H1 (cell line): ENCODE measurements at regions not wholly inside any gene's neighbourhood (a gene's known extent, or its start where the extent isn't known, plus 50 kb on each side); places are given as distances from the start of the nearest gene placed in this dataset.

Experiments
- CTCF ChIA-PET: fragments of 300-600 bp; sonication (Branson Sonifier 250); formaldehyde crosslinking; loops from one replicate; lab custom pipeline; 2021; ENCODE audit not compliant: partially characterized antibody; lab: Charles Lee
- POLR2A ChIA-PET: fragments of 300-600 bp; sonication (Branson Sonifier 250); formaldehyde crosslinking; loops from one replicate; lab custom pipeline; 2021; ENCODE audit warnings: inconsistent platforms; ENCODE audit not compliant: partially characterized antibody; lab: Charles Lee
- DNase-seq, 2 experiments: peaks; one replicate each; pipeline versions ENCODE4 v3.0.0 to v3.0.0-alpha.2; 2010 to 2022; ENCODE audit warnings: low spot score in 2 of 2, low read depth in 1 of 2, mixed read lengths in 1 of 2
- FAIRE-seq: peaks from 2 replicates; lab custom pipeline; 2011; peaks lifted over from hg19 to GRCh38; lab: Jason Lieb, UNC
- H2AFZ ChIP-seq: 2 replicates; pipeline ENCODE4 v1.8.1; 2012; ENCODE audit warnings: low read length, inconsistent platforms
- H2AK5ac ChIP-seq: 2 replicates; pipeline ENCODE4 v1.6.1; 2013; ENCODE audit warnings: low read depth, low read length
- H2BK120ac ChIP-seq: replicated peaks from 2 replicates; pipeline ENCODE3; 2013; ENCODE audit warnings: low read depth, low read length, inconsistent platforms
- H2BK12ac ChIP-seq: 2 replicates; pipeline ENCODE4 v1.6.1; 2013; ENCODE audit warnings: low read depth, low read length
- H2BK15ac ChIP-seq: 2 replicates; pipeline ENCODE4 v1.6.1; 2013; ENCODE audit warnings: low read length
- H2BK20ac ChIP-seq: 2 replicates; pipeline ENCODE4 v1.6.1; 2013; ENCODE audit warnings: low read length
- H2BK5ac ChIP-seq: 2 replicates; pipeline ENCODE4 v1.6.1; 2013; ENCODE audit warnings: low read depth, low read length
- H3K14ac ChIP-seq: 2 replicates; pipeline ENCODE4 v1.6.1; 2013; ENCODE audit warnings: inconsistent platforms; ENCODE audit not compliant: insufficient read length
- H3K18ac ChIP-seq: 2 replicates; pipeline ENCODE4 v1.6.1; 2013; ENCODE audit warnings: low read length; ENCODE audit errors: extremely low read depth
- H3K23ac ChIP-seq: 2 replicates; pipeline ENCODE4 v1.6.1; 2013; ENCODE audit warnings: inconsistent platforms; ENCODE audit not compliant: insufficient read length
- H3K23me2 ChIP-seq: 2 replicates; pipeline ENCODE4 v1.6.1; 2013; ENCODE audit warnings: low read depth, low read length
- H3K27ac ChIP-seq: 2 replicates; pipeline ENCODE4 v1.6.1; 2011; ENCODE audit warnings: low read depth, low read length, inconsistent platforms
- H3K27me3 ChIP-seq, 4 experiments: replicated peaks in 1 of 4; 1 replicate in 1 of 4; 2 replicates in 3 of 4; pipeline versions ENCODE4 v1.6.1 to v1.8.1; 2011 to 2013; ENCODE audit warnings: low read length in 3 of 4, mild to moderate bottlenecking in 3 of 4, inconsistent platforms in 2 of 4, mixed read lengths in 2 of 4, moderate library complexity in 1 of 4; ENCODE audit not compliant: control insufficient read depth in 3 of 4, insufficient read depth in 3 of 4; ENCODE audit errors: extremely low read depth in 1 of 4
- H3K36me3 ChIP-seq, 4 experiments: 2 replicates each; pipeline versions ENCODE4 v1.6.1 to v1.8.1; 2011 to 2013; ENCODE audit warnings: mild to moderate bottlenecking in 4 of 4, low read length in 3 of 4, moderate library complexity in 2 of 4, control low read depth in 1 of 4, inconsistent platforms in 1 of 4; ENCODE audit not compliant: insufficient read depth in 4 of 4, control insufficient read depth in 2 of 4
- H3K4ac ChIP-seq: replicated peaks from 2 replicates; pipeline ENCODE3; 2013; ENCODE audit warnings: low read length, low read depth, mixed read lengths, inconsistent platforms; ENCODE audit not compliant: insufficient read length
- H3K4me1 ChIP-seq, 4 experiments: replicated peaks in 1 of 4; 1 replicate in 1 of 4; 2 replicates in 3 of 4; pipeline versions ENCODE4 v1.6.1 to v1.8.1; 2011 to 2013; ENCODE audit warnings: low read length in 3 of 4, inconsistent platforms in 2 of 4, mixed read lengths in 1 of 4; ENCODE audit not compliant: insufficient read depth in 4 of 4, control insufficient read depth in 3 of 4
- H3K4me2 ChIP-seq, 2 experiments: 2 replicates each; pipeline versions ENCODE4 v1.6.1 to v1.8.1; 2011 to 2013; ENCODE audit warnings: low read depth in 2 of 2, low read length in 2 of 2, control low read depth in 1 of 2, inconsistent platforms in 1 of 2, mild to moderate bottlenecking in 1 of 2; ENCODE audit not compliant: insufficient read depth in 1 of 2
- H3K4me3 ChIP-seq, 4 experiments: fragments of 200-600, 300-600 bp in 1 of 4; sonication (generic), shearing (Covaris generic), sonication (Bioruptor Twin) in 1 of 4; 2 replicates each; pipeline versions ENCODE4 v1.5.1 to v1.8.1; 2011 to 2016; ENCODE audit warnings: low read length in 4 of 4, low read depth in 3 of 4, control low read depth in 2 of 4, inconsistent platforms in 2 of 4, mild to moderate bottlenecking in 2 of 4, mixed read lengths in 1 of 4, moderate library complexity in 1 of 4; ENCODE audit not compliant: insufficient read depth in 2 of 4; ENCODE audit errors: extremely low read depth in 1 of 4
- H3K56ac ChIP-seq: replicated peaks from 2 replicates; pipeline ENCODE3; 2013; ENCODE audit warnings: low read depth, mild to moderate bottlenecking, mixed read lengths, low read length, inconsistent platforms; ENCODE audit not compliant: insufficient read length
- H3K79me1 ChIP-seq: 2 replicates; pipeline ENCODE4 v1.6.1; 2013; ENCODE audit warnings: low read depth, low read length, control low read depth
- H3K79me2 ChIP-seq, 2 experiments: 2 replicates each; pipeline versions ENCODE4 v1.6.1 to v1.8.1; 2012 to 2013; ENCODE audit warnings: low read length in 2 of 2, mild to moderate bottlenecking in 2 of 2, inconsistent platforms in 1 of 2; ENCODE audit not compliant: insufficient read depth in 2 of 2, control insufficient read depth in 1 of 2
- H3K9ac ChIP-seq, 4 experiments: replicated peaks in 1 of 4; 1 replicate in 1 of 4; 2 replicates in 3 of 4; pipeline versions ENCODE4 v1.6.1 to v1.8.1; 2011 to 2013; ENCODE audit warnings: low read depth in 3 of 4, low read length in 3 of 4, control low read depth in 2 of 4, mild to moderate bottlenecking in 2 of 4, moderate library complexity in 2 of 4, inconsistent platforms in 1 of 4; ENCODE audit errors: extremely low read depth in 1 of 4
- H3K9me3 ChIP-seq, 2 experiments: 2 replicates each; pipeline versions ENCODE4 v1.6.1 to v1.8.1; 2012 to 2013; ENCODE audit warnings: mild to moderate bottlenecking in 2 of 2, moderate library complexity in 2 of 2, control low read depth in 1 of 2, inconsistent platforms in 1 of 2, low read depth in 1 of 2, low read length in 1 of 2, mixed read lengths in 1 of 2; ENCODE audit not compliant: insufficient read depth in 2 of 2
- H4K20me1 ChIP-seq, 2 experiments: replicated peaks in 1 of 2; 2 replicates each; pipeline versions ENCODE3 to v1.8.1; 2011 to 2013; ENCODE audit warnings: inconsistent platforms in 2 of 2, low read length in 2 of 2, mild to moderate bottlenecking in 1 of 2; ENCODE audit not compliant: insufficient read depth in 2 of 2, control insufficient read depth in 1 of 2
- H4K5ac ChIP-seq: 2 replicates; pipeline ENCODE4 v1.6.1; 2013; ENCODE audit warnings: low read length, low read depth, mixed read lengths, inconsistent platforms; ENCODE audit not compliant: insufficient read length
- H4K8ac ChIP-seq: 2 replicates; pipeline ENCODE4 v1.8.0; 2013; ENCODE audit warnings: mild to moderate bottlenecking, moderate library complexity, low read length, inconsistent platforms; ENCODE audit not compliant: insufficient read depth; ENCODE audit errors: extremely low read depth
- H4K91ac ChIP-seq: replicated peaks from 2 replicates; pipeline ENCODE3; 2013; ENCODE audit warnings: low read length, mixed read lengths, inconsistent platforms; ENCODE audit not compliant: insufficient read length
- BACH1 ChIP-seq: IDR thresholded peaks from 2 replicates; pipeline ENCODE4 v1.6.1; 2012; ENCODE audit warnings: low read length, improper control_type of control experiment
- CBX8 ChIP-seq: fragments of 300-800, 300-1000 bp; sonication (generic); IDR thresholded peaks from 2 replicates; pipeline ENCODE4 v1.7.1; 2016; ENCODE audit warnings: low read depth, low read length, borderline replicate concordance
- CHD2 ChIP-seq: IDR thresholded peaks from 2 replicates; pipeline ENCODE4 v1.6.1; 2012; ENCODE audit warnings: low read length, improper control_type of control experiment
- CTBP2 ChIP-seq: IDR thresholded peaks from 2 replicates; pipeline ENCODE4 v1.7.0; 2011; ENCODE audit warnings: borderline replicate concordance, mild to moderate bottlenecking, moderate library complexity, mixed read lengths, low read length; ENCODE audit not compliant: insufficient read depth, insufficient read length
- E2F6 ChIP-seq: IDR thresholded peaks from 2 replicates; pipeline ENCODE4 v1.6.1; 2012; ENCODE audit warnings: inconsistent platforms
- EGR1 ChIP-seq: IDR thresholded peaks from 2 replicates; pipeline ENCODE4 v1.6.1; 2011; ENCODE audit warnings: low read depth, low read length, borderline replicate concordance
- GABPA ChIP-seq: IDR thresholded peaks from 2 replicates; pipeline ENCODE4 v1.6.1; 2011; ENCODE audit warnings: mild to moderate bottlenecking, low read length, moderate library complexity, borderline replicate concordance; ENCODE audit not compliant: insufficient read depth
- JUND ChIP-seq: IDR thresholded peaks from 2 replicates; pipeline ENCODE4 v1.6.1; 2011; ENCODE audit warnings: mild to moderate bottlenecking, improper control_type of control experiment, low read length
- KDM5A ChIP-seq: fragments of 200-600 bp; IDR thresholded peaks from 2 replicates; pipeline ENCODE4 v1.7.1; 2012; ENCODE audit warnings: mild to moderate bottlenecking, low read length, inconsistent platforms, mixed read lengths
- MAX ChIP-seq: IDR thresholded peaks from 2 replicates; pipeline ENCODE4 v1.6.1; 2012; ENCODE audit warnings: inconsistent platforms
- NRF1 ChIP-seq: IDR thresholded peaks from 2 replicates; pipeline ENCODE4 v1.6.1; 2011; ENCODE audit warnings: mild to moderate bottlenecking, low read depth, low read length, improper control_type of control experiment
- RBBP5 ChIP-seq: IDR thresholded peaks from 2 replicates; pipeline ENCODE4 v1.7.1; 2012; ENCODE audit warnings: low read depth, mild to moderate bottlenecking, inconsistent platforms, low read length, moderate library complexity, borderline replicate concordance
- RFX5 ChIP-seq: IDR thresholded peaks from 2 replicates; pipeline ENCODE4 v1.6.1; 2011; ENCODE audit warnings: low read depth, low read length, improper control_type of control experiment, borderline replicate concordance
- WGBS, 2 experiments: shearing (Covaris generic) in 1 of 2; methylation state at CpG; one replicate each; pipeline versions ENCODE4 v1.1.6 to v1.1.7; 2013 to 2015; ENCODE audit warnings: low lambda C conversion rate in 2 of 2, mixed read lengths in 2 of 2, inconsistent platforms in 1 of 2, low coverage in 1 of 2, missing lambda C conversion rate in 1 of 2; ENCODE audit not compliant: insufficient replicate concordance in 2 of 2, insufficient coverage in 1 of 2, insufficient read length in 1 of 2; ENCODE audit errors: extremely low coverage in 1 of 2, missing lambda C conversion rate in 1 of 2; 5-methylcytosine and 5-hydroxymethylcytosine counted together

- H3K23me2 ChIP-seq, result no peaks in the 10 kb centered on the region
- DNase-seq, result no peak
- no peak for TF ChIP-seq BACH1
- no peak for TF ChIP-seq GABPA
- TF ChIP-seq MAX, result no peak
- no peak for TF ChIP-seq JUND
- no peak for TF ChIP-seq RBBP5
- TF ChIP-seq RFX5, result no peak
- no peak for TF ChIP-seq EGR1
- no peak for TF ChIP-seq CHD2
- no peak for TF ChIP-seq CBX8
- no peak for TF ChIP-seq NRF1
- no peak for TF ChIP-seq E2F6
- no peak for TF ChIP-seq CTBP2
- no peak for TF ChIP-seq KDM5A
Observed at GRCh38 chr3:194779729-194780224, 94.1 kb downstream of the FAM43A start.

More at GRCh38 chr3:194779729-194780224, 94.1 kb downstream of the FAM43A start:
- no peak overlapping the region for H3K9ac ChIP-seq
- FAIRE-seq, result no peak
- no peaks in the 10 kb centered on the region for H3K79me2 ChIP-seq
- no peak overlapping the region for H3K56ac ChIP-seq
- no peak overlapping the region for H3K14ac ChIP-seq
- POLR2A ChIA-PET, result interaction anchor here (1.1 kb wide), 1 partner anchor 266 kb away, joined by 3 read pairs; no protein-coding TSS in a partner anchor
- no peak overlapping the region for H4K8ac ChIP-seq
- H3K4ac ChIP-seq, result no peak overlapping the region
- H3K27me3 ChIP-seq, result no peaks in the 10 kb centered on the region; a peak in 1 of 7 replicates
- H3K4me2 ChIP-seq, result no peak overlapping the region
- no peak overlapping the region for H3K4me3 ChIP-seq
- no peak overlapping the region for H2AK5ac ChIP-seq
- H3K4me1 ChIP-seq, result peaks cover 0 to 6% (median 2%) of the 10 kb centered on the region in 4 experiments; a peak in 2 of 7 replicates
- CTCF ChIA-PET, result interaction anchor here (0.7 to 1.5 kb wide), 3 partner anchors 22 to 1098 kb away, joined by 3 to 4 read pairs (median 3); no protein-coding TSS in a partner anchor
- H3K36me3 ChIP-seq, result no peaks in the 10 kb centered on the region
- no peaks in the 10 kb centered on the region for H3K79me1 ChIP-seq
- no peak overlapping the region for H2AFZ ChIP-seq
- no peak overlapping the region for H4K91ac ChIP-seq
- H2BK20ac ChIP-seq, result no peak overlapping the region
- H2BK12ac ChIP-seq, result 0 out of 2 replicates have a peak overlapping the region, but pooled peaks have one; percentile 18
- H2BK15ac ChIP-seq, result 0 out of 2 replicates have a peak overlapping the region, but pooled peaks have one; percentile 22
- no peak overlapping the region for H3K23ac ChIP-seq
- no peak overlapping the region for H4K5ac ChIP-seq
- no peak overlapping the region for H2BK120ac ChIP-seq
- no peaks in the 10 kb centered on the region for H4K20me1 ChIP-seq
- H3K18ac ChIP-seq, result no peak overlapping the region
- 93% methylated on average over 4 of the region's 4 CpGs; no CpG with 5 or more reads in 1 of the 2 experiments for WGBS, 2 experiments
- no peak overlapping the region for H2BK5ac ChIP-seq
- no peak overlapping the region for H3K27ac ChIP-seq
- H3K9me3 ChIP-seq, result no peaks in the 10 kb centered on the region
